ENCODE measurements at regions not wholly inside any gene's neighbourhood (a gene's known extent, or its start where the extent isn't known, plus 50 kb on each side); places are given as distances from the start of the nearest gene placed in this dataset.

DNA sequence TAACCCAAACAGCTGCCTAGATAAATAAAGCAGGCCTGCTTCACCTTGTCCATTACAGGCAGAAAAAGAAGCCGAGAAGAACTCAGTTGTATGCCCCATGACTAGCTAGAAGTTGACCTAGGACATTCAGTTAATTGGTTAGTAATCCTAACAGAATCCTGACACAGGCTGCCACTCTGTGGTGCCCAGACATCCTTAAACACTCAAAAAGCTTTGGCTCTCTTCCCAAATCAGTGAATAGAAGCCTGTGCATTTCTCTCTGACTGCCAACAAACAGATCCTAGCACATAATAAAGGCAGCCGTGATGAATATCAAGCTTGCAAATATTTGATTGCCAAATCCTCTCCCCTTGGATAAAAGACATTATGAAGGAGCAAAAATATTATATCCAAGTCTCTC, 519.1 kb upstream of the EYS start:
- no peaks in the 10 kb centered on the region for H3K27me3 Mint-ChIP-seq (ENCODE audit: low read depth in 2 of 2)
- no peaks in the 10 kb centered on the region for H3K9me3 ChIP-seq (ENCODE audit: control insufficient read depth, insufficient read depth, low read length)
- no peak overlapping the region for H3K27ac ChIP-seq (ENCODE audit: low read length)
- H3K9me3 Mint-ChIP-seq, result peaks cover 3 to 4% of the 10 kb centered on the region in 2 donors
- H3K4me1 ChIP-seq (ENCODE audit: control insufficient read depth, insufficient read depth, low read length), result no peaks in the 10 kb centered on the region
- no peak overlapping the region for H3K4me3 Mint-ChIP-seq
- intact Hi-C loops (cut with micrococcal nuclease), result no loop called here
- no peak for TF ChIP-seq CTCF (IDR thresholded peaks at IDR 0.05)
- WGBS (ENCODE audit: insufficient coverage), result 73% methylated on average over 2 of the region's 2 CpGs
- DNase-seq (no peak), ATAC-seq (no peak)
- no peaks in the 10 kb centered on the region for H3K36me3 Mint-ChIP-seq
- H3K36me3 ChIP-seq (ENCODE audit: control insufficient read depth, insufficient read depth, low read length), result no peaks in the 10 kb centered on the region
- no peak overlapping the region for H3K4me3 ChIP-seq (ENCODE audit: low read length)
- H3K27ac Mint-ChIP-seq, result no peak overlapping the region
- H3K27me3 ChIP-seq (ENCODE audit: control insufficient read depth, insufficient read depth, low read length), result no peaks in the 10 kb centered on the region
- no peaks in the 10 kb centered on the region for H3K4me1 Mint-ChIP-seq

DNA sequence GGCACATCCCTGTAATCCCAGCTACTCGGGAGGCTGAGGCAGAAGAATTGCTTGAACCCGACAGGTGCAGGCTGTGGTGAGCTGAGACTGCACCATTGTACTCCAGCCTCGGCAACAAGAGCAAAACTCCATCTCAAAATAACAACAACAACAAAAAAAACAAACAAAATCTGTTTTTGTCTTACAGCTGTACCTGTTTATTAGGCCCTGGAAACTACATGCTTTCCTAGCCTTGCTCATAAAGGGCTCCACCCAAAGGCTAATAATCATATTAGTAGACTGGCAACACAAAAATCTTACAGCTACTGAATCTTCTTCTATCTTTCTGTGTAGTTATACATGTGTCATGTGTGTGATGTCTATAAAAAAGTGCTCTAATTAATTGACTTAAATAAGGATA, 503.9 kb upstream of the EYS start:
- Mint-ChIP-seq H3K36me3 (peaks cover 15% of the 10 kb centered on the region), H3K4me1 (no peaks in the 10 kb centered on the region), H3K9me3 (peaks cover 10 to 11% of the 10 kb centered on the region in 2 donors), H3K27me3 (ENCODE audit: low read depth in 2 of 2) (no peaks in the 10 kb centered on the region), H3K27ac (no peak overlapping the region), H3K4me3 (no peak overlapping the region)
- Histone ChIP-seq H3K36me3 (ENCODE audit: control insufficient read depth, insufficient read depth, low read length) (no peaks in the 10 kb centered on the region), H3K4me3 (ENCODE audit: low read length) (no peak overlapping the region), H3K27ac (ENCODE audit: low read length) (no peak overlapping the region), H3K27me3 (ENCODE audit: control insufficient read depth, insufficient read depth, low read length) (no peaks in the 10 kb centered on the region), H3K4me1 (ENCODE audit: control insufficient read depth, insufficient read depth, low read length) (no peaks in the 10 kb centered on the region), H3K9me3 (ENCODE audit: control insufficient read depth, insufficient read depth, low read length) (peaks cover 23% of the 10 kb centered on the region)
- 73% methylated on average over 3 of the region's 3 CpGs for WGBS (ENCODE audit: insufficient coverage)
- intact Hi-C loops (cut with micrococcal nuclease), result no loop called here
- TF ChIP-seq CTCF (IDR thresholded peaks at IDR 0.05), result no peak
- peak in 1 of 2 donors; percentile 19 for DNase-seq
- no peak for ATAC-seq

DNA sequence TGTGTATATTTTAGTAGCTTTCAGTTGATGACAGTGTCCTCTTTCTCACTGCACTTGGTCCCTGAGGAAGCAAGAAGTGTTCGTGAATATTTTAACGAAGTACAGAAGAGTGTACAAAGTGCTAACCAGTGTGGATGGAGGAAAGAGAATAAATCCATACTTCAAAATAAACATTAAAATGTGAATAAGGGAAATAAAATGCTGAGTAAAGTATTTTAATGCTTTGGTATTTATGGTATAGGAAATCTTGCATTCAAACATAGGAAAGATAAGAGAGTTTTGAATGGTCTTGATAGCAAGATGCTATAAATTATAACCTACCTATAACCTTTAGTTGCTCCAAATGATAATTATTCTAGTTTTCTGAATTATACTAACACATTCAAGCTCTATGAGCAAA, 493.4 kb upstream of the EYS start:
- Mint-ChIP-seq H3K36me3 (no peaks in the 10 kb centered on the region), H3K27ac (no peak overlapping the region), H3K9me3 (peaks cover 3 to 9% of the 10 kb centered on the region in 2 donors), H3K4me3 (no peak overlapping the region), H3K27me3 (ENCODE audit: low read depth in 2 of 2) (no peaks in the 10 kb centered on the region), H3K4me1 (no peaks in the 10 kb centered on the region)
- WGBS (ENCODE audit: insufficient coverage), result no CpG with 5 or more reads among the region's 2 CpGs
- DNase-seq (no peak), ATAC-seq (no peak)
- Histone ChIP-seq H3K4me1 (ENCODE audit: control insufficient read depth, insufficient read depth, low read length) (no peaks in the 10 kb centered on the region), H3K27ac (ENCODE audit: low read length) (no peak overlapping the region), H3K9me3 (ENCODE audit: control insufficient read depth, insufficient read depth, low read length) (peaks cover 7% of the 10 kb centered on the region), H3K27me3 (ENCODE audit: control insufficient read depth, insufficient read depth, low read length) (no peaks in the 10 kb centered on the region), H3K4me3 (ENCODE audit: low read length) (no peak overlapping the region), H3K36me3 (ENCODE audit: control insufficient read depth, insufficient read depth, low read length) (no peaks in the 10 kb centered on the region)
- no peak for TF ChIP-seq CTCF (IDR thresholded peaks at IDR 0.05)
- intact Hi-C loops (cut with micrococcal nuclease), result no loop called here

- H3K27ac Mint-ChIP-seq, result no peak overlapping the region
- H3K27ac ChIP-seq (ENCODE audit: low read length), result no peak overlapping the region
- H3K4me1 ChIP-seq (ENCODE audit: control insufficient read depth, insufficient read depth, low read length), result no peaks in the 10 kb centered on the region
- intact Hi-C loops (cut with micrococcal nuclease), result no loop called here
- H3K4me3 Mint-ChIP-seq, result no peak overlapping the region
- H3K4me1 Mint-ChIP-seq, result no peaks in the 10 kb centered on the region
- H3K27me3 ChIP-seq (ENCODE audit: control insufficient read depth, insufficient read depth, low read length), result no peaks in the 10 kb centered on the region
- no peaks in the 10 kb centered on the region for H3K36me3 Mint-ChIP-seq
- H3K27me3 Mint-ChIP-seq (ENCODE audit: low read depth in 2 of 2), result no peaks in the 10 kb centered on the region
- H3K9me3 Mint-ChIP-seq, result peaks cover 3 to 13% of the 10 kb centered on the region in 2 donors
- no peak for TF ChIP-seq CTCF (IDR thresholded peaks at IDR 0.05)
- no peaks in the 10 kb centered on the region for H3K36me3 ChIP-seq (ENCODE audit: control insufficient read depth, insufficient read depth, low read length)
- H3K4me3 ChIP-seq (ENCODE audit: low read length), result no peak overlapping the region
- ATAC-seq, result no peak
- peaks cover 9% of the 10 kb centered on the region for H3K9me3 ChIP-seq (ENCODE audit: control insufficient read depth, insufficient read depth, low read length)
- no peak for DNase-seq
- 100% methylated on average over 1 of the region's 2 CpGs for WGBS (ENCODE audit: insufficient coverage)
Measured at GRCh38 chr6:66199171-66199570, 492.1 kb upstream of the EYS start.
